Caki2 (cell line): ENCODE measurements at regions not wholly inside any gene's neighbourhood (a gene's known extent, or its start where the extent isn't known, plus 50 kb on each side); places are given as distances from the start of the nearest gene placed in this dataset.

Experiments
- DNase-seq: peaks from one replicate; pipeline ENCODE4 v3.0.0-alpha.2; 2015; ENCODE audit warnings: low read depth
- in situ Hi-C: cut with HindIII; loops from 2 replicates; pipeline ENCODE4 v1.10.0; 2016; ENCODE audit warnings: low sequenced_read_pairs, low pct_unique_long_range_greater_than_20kb, mixed read lengths

DNA sequence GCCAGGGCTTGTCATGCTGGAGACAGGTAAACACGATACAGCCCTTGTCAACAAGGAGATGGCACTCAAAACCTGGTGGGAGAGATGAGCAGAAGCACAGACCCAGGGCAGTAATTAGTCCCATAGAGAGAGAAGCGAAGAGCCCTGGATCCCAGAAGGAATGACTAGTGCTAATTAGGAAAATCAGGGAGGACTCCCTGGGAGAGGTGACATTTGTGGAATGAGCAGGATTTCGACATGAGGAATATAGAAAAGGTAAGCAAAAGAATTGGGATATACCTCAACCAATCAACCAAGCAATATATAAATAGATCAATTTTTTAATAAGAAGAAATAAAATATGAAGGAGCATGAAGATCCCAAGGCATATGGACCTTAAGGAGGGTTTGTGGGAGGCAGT, 98.5 kb upstream of the GJB5 start:
- in situ Hi-C loops: no loop called here
- DNase-seq: no peak

DNA sequence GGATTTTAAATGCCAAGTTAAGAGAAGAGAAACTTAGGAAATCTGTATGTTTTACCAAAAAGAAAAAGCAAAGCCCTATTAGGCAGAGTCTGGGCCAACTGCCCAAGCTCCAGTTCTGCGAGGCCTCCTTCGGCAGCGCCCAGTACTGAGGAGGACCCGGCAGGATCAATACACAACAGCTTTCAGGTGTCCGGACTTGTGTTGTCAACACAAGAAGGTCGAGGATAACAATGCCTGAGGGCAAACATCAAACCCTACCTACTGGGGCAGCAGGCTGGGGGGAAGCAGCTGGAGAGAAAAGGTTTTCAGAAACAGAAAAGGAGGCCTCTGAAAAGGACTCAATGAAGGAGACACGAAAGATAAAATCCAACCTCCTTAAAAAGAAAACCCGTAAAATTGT, 98.1 kb upstream of the GJB5 start:
- in situ Hi-C loops: no loop called here
- no peak for DNase-seq

DNA sequence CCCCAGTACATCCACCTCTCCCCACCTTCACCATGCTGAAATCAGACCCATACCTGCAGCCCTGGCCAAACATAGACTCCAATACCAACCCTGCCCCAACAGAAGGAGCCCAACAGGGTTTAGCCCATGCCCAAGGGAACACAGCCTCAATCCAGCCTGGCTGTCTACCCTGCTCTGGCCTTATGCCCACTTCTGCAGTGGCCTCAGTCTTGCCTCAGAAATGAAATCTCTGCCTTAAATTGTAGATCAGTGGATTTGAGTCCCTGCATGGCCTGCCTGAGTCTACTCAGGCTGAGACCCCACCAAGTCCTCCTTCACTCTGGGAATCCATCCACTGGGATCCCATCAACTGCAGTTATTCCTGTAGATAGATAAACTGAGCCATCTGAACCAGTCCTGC, 97.6 kb upstream of the GJB5 start:
- DNase-seq: no peak
- in situ Hi-C loops: no loop called here

DNA sequence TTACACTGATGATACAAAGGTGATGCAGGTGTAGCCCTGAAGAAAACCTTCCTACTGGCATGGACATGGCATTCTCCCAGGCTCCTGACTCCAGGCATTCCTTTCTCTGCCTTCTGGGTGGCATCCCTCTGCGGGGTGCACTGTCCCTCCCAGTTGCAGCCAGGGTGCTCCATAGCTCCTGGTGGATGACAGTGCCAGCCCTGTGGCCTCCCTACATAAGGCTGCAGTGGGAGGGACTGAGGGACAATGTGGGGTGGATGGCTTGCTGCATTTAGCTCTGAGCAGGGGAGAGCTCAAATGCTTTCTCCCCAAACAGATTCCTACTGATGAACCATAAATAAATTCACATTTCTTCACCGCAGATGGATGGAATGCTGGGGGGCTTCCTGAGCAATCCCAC, 97.0 kb upstream of the GJB5 start:
- in situ Hi-C loops: no loop called here
- DNase-seq: no peak

DNA sequence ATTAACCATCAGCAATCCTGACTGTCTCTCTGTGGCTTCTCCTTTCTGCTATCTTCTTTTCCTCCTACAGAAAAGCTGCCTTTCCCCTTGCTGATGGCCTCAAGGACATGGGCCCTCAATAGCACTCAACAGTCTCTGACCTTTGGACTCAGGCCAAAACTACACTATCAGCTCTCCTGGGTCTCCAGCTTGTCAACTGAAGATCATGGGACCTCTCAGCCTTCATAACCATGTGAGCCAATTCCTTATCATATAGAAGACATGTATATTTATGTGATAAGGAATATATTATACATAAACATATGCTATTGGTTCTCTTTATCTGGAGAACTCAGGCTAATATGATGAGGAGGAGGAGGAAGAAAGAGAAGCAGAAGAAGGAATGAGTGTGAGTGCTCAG, 91.8 kb upstream of the GJB5 start:
- DNase-seq: no peak
- in situ Hi-C loops: no loop called here

DNA sequence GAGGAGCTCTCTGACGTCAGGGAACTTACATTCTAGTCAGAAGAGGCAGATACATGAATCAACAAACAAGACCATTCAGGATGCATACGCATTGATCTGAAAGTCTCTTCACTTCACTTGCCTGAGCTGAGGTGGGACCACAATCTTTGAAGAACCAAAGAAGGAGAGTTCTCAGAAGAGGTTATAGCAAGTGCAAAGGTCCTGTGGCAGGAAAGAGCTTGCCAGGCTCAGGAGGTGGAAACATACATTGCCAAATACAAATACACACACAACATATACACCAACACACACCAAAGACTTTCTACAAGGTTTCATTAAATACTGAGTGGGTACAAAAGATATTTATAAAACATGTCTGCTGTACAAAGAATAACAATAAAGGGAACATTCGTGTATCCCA, 86.8 kb upstream of the GJB5 start:
- in situ Hi-C loops: no loop called here

DNA sequence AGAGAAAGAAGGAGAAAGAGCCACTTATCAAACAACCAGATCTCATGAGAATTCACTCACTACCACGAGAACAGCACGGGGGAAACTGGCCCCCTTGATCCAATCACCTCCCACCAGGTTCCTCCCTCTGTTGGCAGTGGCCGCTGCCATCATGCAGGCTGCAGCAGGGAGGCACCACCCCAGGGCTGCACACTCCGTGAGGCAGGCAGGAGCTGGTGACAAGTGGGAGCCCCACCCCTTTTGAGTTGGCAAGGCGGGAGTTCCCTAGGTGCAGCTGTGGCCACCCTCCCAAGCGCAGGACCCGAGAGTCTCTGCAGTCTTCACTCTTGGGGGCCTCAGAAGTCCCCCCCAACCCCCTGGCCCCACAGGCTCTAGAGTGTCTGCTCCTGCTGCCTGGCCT, 83.9 kb upstream of the GJB5 start:
- in situ Hi-C loops: no loop called here
- no peak for DNase-seq

More for the DNA sequence above, 86.8 kb upstream of the GJB5 start:
- DNase-seq: no peak

DNA sequence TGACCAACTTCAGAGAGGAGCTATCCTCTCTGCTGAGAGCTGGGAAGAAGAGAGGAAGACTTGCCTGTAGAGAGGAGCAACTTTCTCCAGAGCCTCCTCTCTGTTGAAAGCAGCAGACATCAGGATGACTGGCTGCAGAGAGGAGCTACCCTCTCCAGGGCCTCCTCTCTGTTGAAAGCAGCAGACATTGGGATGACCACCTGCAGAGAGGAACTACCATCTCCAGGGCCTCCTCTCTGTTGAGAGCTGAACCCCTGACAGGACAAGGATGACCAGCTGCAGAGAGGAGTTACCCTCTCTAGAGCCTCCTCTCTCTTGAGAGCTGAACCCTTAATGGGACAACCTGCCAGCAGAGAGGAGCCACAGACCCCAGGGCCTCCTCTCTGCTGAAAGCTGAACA, 83.0 kb upstream of the GJB5 start:
- in situ Hi-C loops: no loop called here
- no peak for DNase-seq

DNA sequence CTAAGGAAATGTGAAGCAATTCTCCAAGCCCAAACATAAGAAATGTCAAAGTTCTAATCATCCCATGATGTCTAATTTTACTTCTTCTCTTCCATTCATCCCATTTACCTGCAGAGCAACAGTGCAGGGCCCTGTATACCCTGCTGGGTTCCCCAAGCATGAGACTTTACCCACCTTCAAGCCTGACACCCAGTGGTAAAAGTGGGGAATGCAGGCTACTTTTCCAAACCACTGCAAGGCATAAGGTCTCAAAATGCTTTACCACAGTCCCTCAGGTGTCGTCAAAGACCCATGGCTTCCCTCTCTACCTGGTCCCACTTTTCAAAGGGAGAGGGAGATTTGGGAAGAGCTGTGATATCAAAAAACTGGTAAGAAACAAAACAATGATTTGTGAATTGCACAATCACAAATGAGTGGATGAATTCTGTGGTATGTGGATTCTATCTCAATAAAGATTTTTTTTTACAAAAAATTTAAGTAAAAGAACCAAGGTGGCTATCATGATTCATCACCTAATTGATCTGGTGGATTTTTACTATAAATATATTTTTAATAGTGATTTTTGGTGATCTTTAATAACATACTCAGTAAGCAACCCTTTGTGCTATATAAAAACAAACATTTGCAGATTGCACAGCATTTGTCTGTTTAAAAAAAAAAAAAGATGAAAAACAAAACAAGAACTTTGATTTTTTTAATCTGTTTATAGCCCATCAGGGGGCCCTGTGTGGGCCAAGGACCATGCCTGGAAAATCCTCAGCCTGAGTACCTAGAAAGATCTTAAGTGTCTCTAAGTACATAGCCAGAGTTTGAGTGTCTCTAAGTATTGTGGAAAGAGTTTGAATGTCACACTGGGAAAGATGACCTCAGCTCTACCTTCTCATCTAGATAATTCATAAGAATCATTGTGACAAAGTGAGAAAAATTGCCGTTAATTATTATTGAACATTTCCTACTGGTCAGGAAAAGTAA, 73.1 kb upstream of the GJB5 start:
- in situ Hi-C loops: no loop called here
- DNase-seq: peak; percentile 11

DNA sequence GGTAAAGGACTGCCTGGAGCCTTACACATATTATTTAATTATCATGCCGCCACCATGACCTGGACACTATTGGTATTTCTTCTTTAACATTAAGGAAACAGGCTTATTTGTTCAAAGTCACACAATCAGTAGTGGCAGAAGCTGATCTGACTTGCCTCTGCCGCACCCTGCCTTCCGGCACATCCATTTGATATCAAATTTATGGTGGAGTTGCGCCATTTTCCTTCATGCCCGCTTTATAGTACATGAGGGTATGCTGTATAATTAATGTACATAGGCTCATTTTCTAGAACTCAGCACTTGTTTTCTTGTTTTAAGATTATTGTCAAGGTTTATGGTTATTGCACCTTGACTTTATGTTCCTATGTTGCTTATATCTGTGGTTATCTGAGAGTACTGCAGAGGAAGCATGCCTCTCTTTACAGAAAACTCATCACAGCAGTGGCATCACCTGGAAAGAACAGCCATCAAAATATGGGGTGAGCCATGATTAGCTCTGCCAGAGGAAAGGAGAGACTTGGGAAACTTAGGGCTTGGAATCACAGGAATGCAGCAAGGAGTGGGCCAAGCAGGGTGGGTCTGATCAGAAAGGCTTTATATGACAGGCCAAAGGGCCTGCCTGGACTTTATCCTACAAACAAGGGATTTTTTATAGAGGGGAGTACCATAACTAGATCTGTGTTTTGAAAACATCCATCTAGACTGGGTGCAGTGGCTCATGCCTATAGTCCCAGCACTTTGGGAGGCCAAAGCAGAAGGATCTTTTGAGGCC, 72.2 kb upstream of the GJB5 start:
- DNase-seq: no peak
- in situ Hi-C loops: no loop called here

DNA sequence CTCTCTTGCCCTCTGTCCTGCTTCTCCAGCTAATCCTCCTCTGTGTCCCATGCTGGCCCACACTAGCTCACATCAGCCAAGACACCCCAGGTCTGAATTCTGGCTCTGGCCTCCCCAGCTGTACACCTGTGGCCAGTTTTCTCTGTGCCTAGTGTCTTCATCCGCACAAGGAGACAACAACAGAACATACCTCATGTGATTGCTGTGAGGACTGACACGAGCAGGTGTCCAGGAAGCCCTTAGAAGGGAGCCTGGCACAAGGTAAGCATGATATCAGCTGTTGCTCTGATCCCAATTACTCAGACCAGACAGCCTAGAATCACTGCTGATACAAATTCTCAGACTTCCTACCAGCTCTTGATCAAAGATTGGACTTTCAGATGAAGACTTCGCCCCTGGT, 71.2 kb upstream of the GJB5 start:
- DNase-seq: no peak
- in situ Hi-C loops: no loop called here

DNA sequence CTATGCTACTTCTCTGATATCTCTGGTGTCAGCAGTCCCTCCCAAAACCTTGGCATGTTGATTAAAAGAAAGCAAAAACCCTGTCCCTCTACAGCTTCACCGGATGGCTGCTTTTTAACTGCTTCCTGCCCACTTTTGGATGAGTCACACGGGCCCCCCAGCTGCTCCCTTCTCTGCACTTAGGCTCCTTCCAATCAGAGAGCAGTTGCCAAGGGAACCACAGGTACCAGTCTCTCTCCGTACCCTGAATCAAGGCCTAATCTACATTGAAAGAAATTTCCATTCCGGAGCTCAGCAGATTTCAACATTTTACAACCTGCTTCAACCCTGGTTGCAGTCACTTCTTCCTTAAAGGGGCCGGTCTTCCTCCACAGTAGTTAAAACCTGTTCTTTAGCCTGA, 70.6 kb upstream of the GJB5 start:
- in situ Hi-C loops: no loop called here
- no peak for DNase-seq

DNA sequence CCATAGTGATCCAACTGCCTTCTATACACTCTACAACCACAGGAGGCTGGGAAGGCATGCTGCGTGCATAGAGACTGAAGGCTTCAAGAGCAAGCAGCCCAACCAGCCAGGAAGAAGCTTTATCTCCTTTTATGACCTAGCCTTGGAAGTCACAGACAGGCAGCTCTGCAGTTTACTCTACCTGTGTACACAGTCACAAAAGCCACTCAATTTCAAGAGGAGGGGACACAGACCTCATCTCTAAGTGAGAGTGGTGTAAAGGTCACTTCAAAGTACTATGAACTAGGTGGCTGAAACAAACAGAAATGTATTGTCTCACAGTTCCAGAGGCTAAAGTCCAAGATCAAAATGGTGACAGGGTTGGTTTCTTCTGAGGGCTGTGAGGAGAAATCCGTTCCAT, 69.6 kb upstream of the GJB5 start:
- in situ Hi-C loops: no loop called here

DNA sequence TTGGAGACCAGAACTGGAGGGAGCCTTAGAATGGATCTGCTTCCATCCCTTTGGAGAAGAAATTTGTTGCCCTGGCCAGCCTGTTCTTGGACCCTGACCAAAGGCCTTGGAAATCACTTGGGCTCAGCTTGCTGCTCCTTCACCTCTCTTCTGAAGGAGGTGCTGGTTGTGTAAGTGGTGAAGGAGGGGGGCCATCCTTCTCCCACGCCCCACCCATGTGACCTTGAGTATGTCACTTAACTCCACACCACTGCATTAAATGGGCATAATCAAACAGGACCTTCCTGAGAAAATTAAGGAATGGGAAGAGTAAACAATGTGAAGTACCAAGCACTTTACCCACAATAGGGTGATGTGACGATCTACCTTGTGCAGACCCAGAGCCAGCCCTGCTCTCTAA, 68.3 kb upstream of the GJB5 start:
- no peak for DNase-seq
- in situ Hi-C loops: no loop called here

More for the DNA sequence above, 69.6 kb upstream of the GJB5 start:
- DNase-seq: no peak

DNA sequence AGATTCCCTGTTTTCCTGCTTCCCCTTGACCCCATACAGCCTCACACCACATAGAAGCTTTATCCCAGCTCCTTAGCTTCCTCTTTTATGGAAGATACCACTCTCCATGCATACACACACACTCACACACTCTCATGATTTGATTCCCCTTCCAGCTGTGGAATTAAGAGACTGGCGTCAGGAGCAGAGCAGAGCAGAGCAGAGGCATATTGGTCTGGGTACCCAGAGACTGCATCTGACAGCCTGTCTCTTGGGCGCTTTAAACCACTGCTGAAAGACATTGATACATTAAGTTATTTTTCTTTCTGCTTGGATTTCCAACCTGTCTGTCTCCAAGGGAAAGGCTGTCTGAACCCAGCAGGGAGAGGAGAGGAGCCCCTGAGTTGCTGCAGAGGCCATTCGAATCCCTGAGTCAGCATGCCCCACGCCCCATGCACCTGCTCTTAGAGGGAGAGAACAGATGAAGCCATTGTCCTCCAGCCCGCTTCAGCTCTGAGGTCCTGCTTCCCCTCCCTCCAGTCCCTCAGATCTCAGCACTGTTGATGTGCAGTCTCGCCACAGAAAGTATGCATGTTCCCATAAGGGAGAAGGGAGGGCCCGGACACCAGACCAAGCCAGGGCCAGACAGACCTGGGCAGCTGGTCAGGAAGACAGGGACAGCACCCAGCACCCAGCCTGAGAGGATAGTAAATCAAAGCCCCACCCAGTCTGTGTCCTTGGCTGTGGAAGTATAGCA, 66.7 kb upstream of the GJB5 start:
- DNase-seq: no peak

DNA sequence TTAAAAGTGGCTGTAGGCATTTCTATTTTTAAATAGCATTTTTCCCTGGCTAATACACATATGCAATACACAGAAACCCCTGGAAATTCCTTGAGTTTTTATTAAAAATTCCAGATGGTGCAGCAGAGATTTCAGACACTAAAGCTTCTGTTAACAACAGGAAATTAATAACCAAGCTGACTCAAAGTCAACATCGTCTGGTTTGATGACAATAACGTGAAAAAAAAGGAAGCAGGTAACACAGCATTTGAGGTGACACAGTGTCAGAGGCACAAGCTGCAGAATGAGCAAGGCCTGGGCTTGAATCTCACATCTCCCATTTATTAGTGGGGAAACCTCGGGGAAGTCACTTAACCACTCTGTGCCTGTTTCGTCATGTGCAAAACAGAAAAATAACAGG, 64.6 kb upstream of the GJB5 start:
- in situ Hi-C loops: no loop called here
- no peak for DNase-seq

More for the DNA sequence above, 66.7 kb upstream of the GJB5 start:
- in situ Hi-C loops: no loop called here

DNA sequence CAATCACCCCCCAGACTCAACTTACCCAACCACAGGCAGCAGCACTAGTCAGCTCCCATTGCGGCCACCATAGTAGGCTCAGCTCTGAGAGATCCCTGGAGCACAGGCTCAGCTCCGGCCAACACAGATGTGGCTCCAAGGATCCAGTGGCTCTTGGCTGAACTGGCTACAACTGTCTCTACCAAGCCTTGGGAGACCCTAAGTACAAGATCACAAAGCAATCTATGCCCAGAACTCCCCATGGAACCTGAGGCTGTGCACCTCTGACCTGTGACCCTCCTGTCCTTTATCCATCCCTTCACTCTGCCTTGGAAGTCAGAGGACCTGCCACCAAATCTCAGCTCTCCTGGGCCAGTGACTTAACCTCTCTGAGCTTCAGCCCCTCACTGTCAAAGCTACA, 61.8 kb upstream of the GJB5 start:
- in situ Hi-C loops: no loop called here
- no peak for DNase-seq

DNA sequence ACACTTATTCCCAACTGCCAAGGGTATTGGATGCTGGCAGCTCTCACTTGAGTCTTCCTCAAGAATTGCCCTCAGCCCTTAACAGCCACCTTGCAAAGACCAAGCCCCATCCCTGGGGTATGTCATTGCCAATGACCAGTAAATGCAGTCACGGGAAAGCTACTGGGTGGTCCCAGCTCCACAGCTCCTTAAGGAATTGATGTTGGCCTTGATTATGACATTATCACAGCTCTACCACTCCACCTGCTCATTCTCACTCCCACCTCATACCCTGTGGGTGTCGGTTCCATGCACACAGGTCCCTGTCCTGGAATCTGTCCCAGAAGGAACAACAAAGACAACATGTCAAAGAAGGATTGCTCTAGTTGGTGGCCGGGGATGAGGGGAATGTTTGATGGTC, 60.5 kb upstream of the GJB5 start:
- in situ Hi-C loops: no loop called here
- DNase-seq: no peak

DNA sequence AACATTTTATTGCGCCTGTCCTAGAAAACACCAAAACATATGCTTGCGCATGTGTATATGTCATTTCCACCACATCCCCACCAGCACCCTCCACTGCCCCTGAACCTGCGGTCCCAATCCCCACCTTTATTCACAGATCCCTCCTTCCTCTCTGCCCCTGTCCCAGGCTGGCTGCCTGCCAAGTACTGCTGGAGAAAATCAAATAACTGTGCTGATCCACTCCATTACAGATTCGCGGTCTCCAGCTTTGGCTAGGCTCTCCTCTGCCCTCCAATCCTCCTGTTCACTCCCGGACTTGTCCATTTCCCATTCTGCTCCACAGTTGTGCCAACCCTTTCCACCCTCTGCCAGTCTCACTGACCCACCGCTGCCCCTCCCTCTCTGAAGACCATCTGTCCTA, 59.3 kb upstream of the GJB5 start:
- in situ Hi-C loops: no loop called here
- DNase-seq: no peak
